Astrocyte of the spinal cord (primary cell): ENCODE measurements at regions not wholly inside any gene's neighbourhood (a gene's known extent, or its start where the extent isn't known, plus 50 kb on each side); places are given as distances from the start of the nearest gene placed in this dataset.
A peak's percentile ranks its signal among the peaks of the same experiment; 100 is the strongest.

Source experiments
- DNase-seq: peaks from one replicate; pipeline ENCODE4 v3.0.0; 2011; ENCODE audit warnings: low read depth, low spot score
- H3K4me3 ChIP-seq: 2 replicates; pipeline ENCODE4 v1.5.1; 2011; ENCODE audit warnings: low read depth, mild to moderate bottlenecking, low read length, moderate library complexity
- in situ Hi-C: cut with HindIII; loops from 2 replicates; pipeline ENCODE4 v1.10.0; 2017; ENCODE audit warnings: low sequenced_read_pairs
- TF ChIP-seq, protein P1 (sequence below): IDR thresholded peaks from 2 replicates; pipeline ENCODE4 v1.5.1; 2012; ENCODE audit warnings: low read depth, mild to moderate bottlenecking, low read length, inconsistent platforms

DNA sequence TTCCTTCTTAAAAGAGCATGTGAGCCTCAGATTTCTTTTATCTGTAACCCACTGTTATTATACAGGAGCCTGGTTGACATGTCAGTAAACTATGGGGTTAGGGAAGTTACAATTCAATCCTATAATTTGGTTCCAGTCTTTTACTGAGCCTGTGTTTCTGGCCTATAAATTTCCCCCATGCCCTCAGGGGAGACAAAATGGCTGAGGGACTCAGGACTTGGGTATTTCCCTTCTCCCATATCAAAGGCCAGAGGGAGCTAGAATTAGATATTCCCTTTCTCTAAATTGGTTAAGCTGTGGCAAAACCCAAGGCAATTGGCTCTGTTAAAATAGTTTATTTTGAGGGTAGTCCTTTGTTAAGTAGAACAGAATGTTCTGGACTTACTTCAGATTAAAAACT lies 823.2 kb downstream of the TLE1 start:
- in situ Hi-C loops: no loop called here
- TF ChIP-seq, protein P1, sequence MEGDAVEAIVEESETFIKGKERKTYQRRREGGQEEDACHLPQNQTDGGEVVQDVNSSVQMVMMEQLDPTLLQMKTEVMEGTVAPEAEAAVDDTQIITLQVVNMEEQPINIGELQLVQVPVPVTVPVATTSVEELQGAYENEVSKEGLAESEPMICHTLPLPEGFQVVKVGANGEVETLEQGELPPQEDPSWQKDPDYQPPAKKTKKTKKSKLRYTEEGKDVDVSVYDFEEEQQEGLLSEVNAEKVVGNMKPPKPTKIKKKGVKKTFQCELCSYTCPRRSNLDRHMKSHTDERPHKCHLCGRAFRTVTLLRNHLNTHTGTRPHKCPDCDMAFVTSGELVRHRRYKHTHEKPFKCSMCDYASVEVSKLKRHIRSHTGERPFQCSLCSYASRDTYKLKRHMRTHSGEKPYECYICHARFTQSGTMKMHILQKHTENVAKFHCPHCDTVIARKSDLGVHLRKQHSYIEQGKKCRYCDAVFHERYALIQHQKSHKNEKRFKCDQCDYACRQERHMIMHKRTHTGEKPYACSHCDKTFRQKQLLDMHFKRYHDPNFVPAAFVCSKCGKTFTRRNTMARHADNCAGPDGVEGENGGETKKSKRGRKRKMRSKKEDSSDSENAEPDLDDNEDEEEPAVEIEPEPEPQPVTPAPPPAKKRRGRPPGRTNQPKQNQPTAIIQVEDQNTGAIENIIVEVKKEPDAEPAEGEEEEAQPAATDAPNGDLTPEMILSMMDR: no peak
- no peak overlapping the region for H3K4me3 ChIP-seq
- no peak for DNase-seq

DNA sequence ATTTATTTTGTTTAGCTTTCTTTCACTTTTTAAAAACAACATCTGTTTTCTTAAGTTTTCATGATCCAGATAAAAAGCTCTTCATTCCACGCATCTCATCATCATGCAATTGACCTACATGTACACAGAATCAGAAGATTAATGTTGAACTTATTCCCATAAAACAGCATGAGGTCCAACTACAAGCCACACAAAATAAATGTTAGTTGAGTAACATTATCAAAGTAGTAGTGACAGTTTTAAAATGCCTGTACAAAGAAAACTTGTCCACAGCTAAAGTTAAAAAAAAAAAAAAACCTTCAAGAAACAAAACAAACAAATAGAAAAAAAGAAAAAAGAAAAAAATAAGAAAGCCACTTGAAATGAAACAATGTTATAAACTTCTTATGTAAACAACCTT lies 846.3 kb downstream of the TLE1 start:
- no peak overlapping the region for H3K4me3 ChIP-seq
- in situ Hi-C loops: no loop called here
- TF ChIP-seq, protein P1: no peak

DNA sequence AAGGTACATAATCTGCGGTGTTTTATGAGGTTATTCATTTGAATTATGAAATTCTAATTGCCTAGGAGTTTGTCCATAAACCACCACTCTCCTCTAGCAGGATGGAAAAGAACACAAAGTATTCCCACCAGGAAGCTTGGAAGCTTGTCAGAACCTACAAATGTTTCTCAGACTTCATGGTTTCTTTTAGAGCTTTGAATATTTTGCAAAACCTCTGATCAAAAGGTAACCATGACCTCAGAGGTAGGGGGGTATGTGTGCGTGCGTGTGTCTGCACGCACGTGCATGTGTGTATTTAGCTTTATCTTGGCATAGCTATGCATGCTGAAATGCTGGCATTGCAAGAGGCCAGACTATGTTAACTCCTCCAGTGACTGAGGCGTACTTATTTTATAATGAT lies 847.0 kb downstream of the TLE1 start:
- TF ChIP-seq, protein P1: no peak
- H3K4me3 ChIP-seq: no peak overlapping the region
- peak; percentile 60 for DNase-seq
- in situ Hi-C loops: no loop called here

More for the DNA sequence above, 846.3 kb downstream of the TLE1 start:
- DNase-seq: peak; percentile 21

DNA sequence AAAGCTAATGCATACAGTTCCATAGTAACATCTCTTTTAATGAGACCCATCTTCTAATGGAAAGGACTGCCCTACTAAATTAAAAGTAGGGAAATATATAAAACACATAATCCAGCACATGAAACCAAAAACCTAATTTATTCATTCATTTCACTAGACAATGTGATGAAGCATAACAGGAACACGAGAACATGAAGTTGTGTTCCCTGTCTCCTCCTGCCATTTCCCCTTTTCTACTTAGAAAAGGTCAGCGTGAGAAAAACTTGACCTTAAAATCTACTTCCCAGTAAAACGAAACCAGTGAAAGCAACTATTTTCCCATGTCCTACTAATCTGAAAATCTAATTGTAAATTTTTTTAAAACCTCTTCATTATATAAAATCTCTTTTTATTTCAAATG lies 847.5 kb downstream of the TLE1 start:
- no peak for DNase-seq

GRCh38 chr9:80839821-80840675 lies 849.3 kb downstream of the TLE1 start:
- DNase-seq: peak; percentile 67
- in situ Hi-C loops: no loop called here
- H3K4me3 ChIP-seq: no peak overlapping the region
- TF ChIP-seq, protein P1: no peak

More for the DNA sequence above, 847.5 kb downstream of the TLE1 start:
- TF ChIP-seq, protein P1: no peak
- in situ Hi-C loops: no loop called here
- H3K4me3 ChIP-seq: no peak overlapping the region

- no peak for DNase-seq
- TF ChIP-seq, protein P1: no peak
- in situ Hi-C loops: no loop called here
- no peak overlapping the region for H3K4me3 ChIP-seq
Observed at GRCh38 chr9:80836013-80836412, 853.3 kb downstream of the TLE1 start.
